Esophagus squamous epithelium (tissue), 5 donors: ENCODE measurements at regions not wholly inside any gene's neighbourhood (a gene's known extent, or its start where the extent isn't known, plus 50 kb on each side); places are given as distances from the start of the nearest gene placed in this dataset.

Experiments
- DNase-seq: peaks from one replicate; lab custom pipeline; 2025; lab: John Stamatoyannopoulos, UW
- H3K27ac ChIP-seq, 4 donors: fragments of 200-600 bp; sonication (generic); one replicate each; pipeline ENCODE4 v1.5.1; 2016 to 2019; ENCODE audit warnings: mild to moderate bottlenecking in 1 of 4
- H3K27me3 ChIP-seq, 4 donors: fragments of 200-600 bp; sonication (generic); 1 replicate in 3 of 4; 2 replicates in 1 of 4; pipeline versions ENCODE4 v1.5.1 to v1.6.0; 2017 to 2021; ENCODE audit warnings: antibody characterized with exemption in 1 of 4
- H3K36me3 ChIP-seq, 3 donors: fragments of 200-600 bp; sonication (generic); one replicate each; pipeline ENCODE4 v1.5.1; 2016 to 2019
- H3K4me1 ChIP-seq, 3 donors: fragments of 200-600 bp; sonication (generic); one replicate each; pipeline ENCODE4 v1.5.1; 2017 to 2019
- H3K4me3 ChIP-seq, 4 donors: fragments of 200-600 bp; sonication (generic); 1 replicate in 3 of 4; 2 replicates in 1 of 4; pipeline ENCODE4 v1.5.1; 2016 to 2019; ENCODE audit warnings: mild to moderate bottlenecking in 2 of 4, moderate library complexity in 1 of 4
- H3K9me3 ChIP-seq, 3 donors: fragments of 200-600 bp; sonication (generic); one replicate each; pipeline ENCODE4 v1.5.1; 2016 to 2019
- CTCF ChIP-seq, 6 experiments: fragments of 450-650 bp in 4 of 6; fragments of 200-600 bp in 2 of 6; sonication (generic) in 2 of 6; IDR thresholded peaks; one replicate each; pipeline ENCODE4 v1.5.1; 2016 to 2019; ENCODE audit warnings: antibody characterized with exemption in 6 of 6, mild to moderate bottlenecking in 4 of 6, moderate library complexity in 4 of 6
- POLR2A ChIP-seq, 4 donors: fragments of 450-650 bp; IDR thresholded peaks; one replicate each; pipeline ENCODE4 v1.6.1; 2017; ENCODE audit warnings: antibody characterized with exemption in 4 of 4, mild to moderate bottlenecking in 4 of 4, moderate library complexity in 3 of 4
- WGBS, 2 donors: methylation state at CpG; one replicate each; pipeline ENCODE4 v1.1.5; 2018; 5-methylcytosine and 5-hydroxymethylcytosine counted together
- intact Hi-C: fragments of 100-400 bp; cut with DNase I; formaldehyde crosslinking; loops from one replicate; pipeline ENCODE4 v1.15.0; 2022
- donor health status: DM: yes; HTN: yes; CAD: no.

GRCh38 chr18:25826823-25827222 is 263.6 kb downstream of the SS18 start:
- H3K4me1 ChIP-seq, result peaks cover 0 to 23% (median 0%) of the 10 kb centered on the region in 3 donors
- H3K9me3 ChIP-seq, result no peaks in the 10 kb centered on the region
- H3K36me3 ChIP-seq, result no peaks in the 10 kb centered on the region
- DNase-seq, result no peak
- no peak overlapping the region for H3K4me3 ChIP-seq
- TF ChIP-seq CTCF (IDR thresholded peaks at IDR 0.05) (no peak), POLR2A (IDR thresholded peaks at IDR 0.05) (no peak)
- H3K27me3 ChIP-seq, result peaks cover 0 to 3% (median 0%) of the 10 kb centered on the region in 4 donors
- intact Hi-C loops, result no loop called here
- H3K27ac ChIP-seq, result no peak overlapping the region
- WGBS, 2 donors, result 67 to 79% methylated on average over 5 of the region's 5 CpGs

GRCh38 chr18:25825979-25826776 is 264.2 kb downstream of the SS18 start:
- no peaks in the 10 kb centered on the region for H3K36me3 ChIP-seq
- intact Hi-C loops, result no loop called here
- TF ChIP-seq POLR2A (IDR thresholded peaks at IDR 0.05) (no peak), CTCF (IDR thresholded peaks at IDR 0.05) (no peak)
- H3K27ac ChIP-seq, result no peak overlapping the region
- H3K4me3 ChIP-seq, result no peak overlapping the region
- peaks cover 0 to 3% (median 0%) of the 10 kb centered on the region in 4 donors for H3K27me3 ChIP-seq
- 82% methylated on average over 4 of the region's 4 CpGs for WGBS, 2 donors
- no peak for DNase-seq
- H3K9me3 ChIP-seq, result no peaks in the 10 kb centered on the region
- peaks cover 0 to 19% (median 0%) of the 10 kb centered on the region in 3 donors for H3K4me1 ChIP-seq

DNA sequence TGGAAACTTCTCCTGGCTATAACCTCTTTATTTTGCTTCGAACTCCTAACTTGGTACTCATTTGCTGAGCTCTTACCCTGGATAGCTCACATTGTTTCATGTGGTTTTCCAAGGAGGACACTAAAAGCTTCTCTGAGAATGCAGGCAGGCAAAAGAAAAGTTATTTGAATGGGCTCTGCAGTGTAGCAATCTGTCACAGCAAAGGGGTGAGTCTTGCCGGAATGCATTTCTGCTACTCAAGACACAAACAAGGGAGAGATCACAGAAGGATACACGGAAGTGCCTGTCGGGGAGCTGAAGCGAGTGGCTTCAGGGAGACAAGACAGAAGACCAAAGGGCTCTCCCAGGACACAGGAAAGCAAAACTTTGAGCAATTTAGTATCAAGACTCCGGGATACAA is 265.4 kb downstream of the SS18 start:
- TF ChIP-seq CTCF (IDR thresholded peaks at IDR 0.05) (no peak), POLR2A (IDR thresholded peaks at IDR 0.05) (no peak)
- DNase-seq, result no peak
- H3K27ac ChIP-seq, result no peak overlapping the region
- no peaks in the 10 kb centered on the region for H3K9me3 ChIP-seq
- WGBS, 2 donors, result 77 to 87% methylated on average over 6 of the region's 6 CpGs
- H3K4me1 ChIP-seq, result peaks cover 0 to 14% (median 0%) of the 10 kb centered on the region in 3 donors
- H3K4me3 ChIP-seq, result no peak overlapping the region
- H3K36me3 ChIP-seq, result no peaks in the 10 kb centered on the region
- peaks cover 0 to 3% (median 0%) of the 10 kb centered on the region in 4 donors for H3K27me3 ChIP-seq
- intact Hi-C loops, result no loop called here

- WGBS, 2 donors, result 56 to 100% methylated on average over 1 of the region's 1 CpG
- TF ChIP-seq CTCF (IDR thresholded peaks at IDR 0.05) (no peak), POLR2A (IDR thresholded peaks at IDR 0.05) (no peak)
- no peak overlapping the region for H3K27ac ChIP-seq
- no peak overlapping the region for H3K4me3 ChIP-seq
- intact Hi-C loops, result no loop called here
- H3K9me3 ChIP-seq, result no peaks in the 10 kb centered on the region
- H3K36me3 ChIP-seq, result no peaks in the 10 kb centered on the region
- DNase-seq, result no peak
- H3K27me3 ChIP-seq, result no peaks in the 10 kb centered on the region
- H3K4me1 ChIP-seq, result no peaks in the 10 kb centered on the region
Observed at GRCh38 chr18:25819746-25820363, 270.6 kb downstream of the SS18 start.

DNA sequence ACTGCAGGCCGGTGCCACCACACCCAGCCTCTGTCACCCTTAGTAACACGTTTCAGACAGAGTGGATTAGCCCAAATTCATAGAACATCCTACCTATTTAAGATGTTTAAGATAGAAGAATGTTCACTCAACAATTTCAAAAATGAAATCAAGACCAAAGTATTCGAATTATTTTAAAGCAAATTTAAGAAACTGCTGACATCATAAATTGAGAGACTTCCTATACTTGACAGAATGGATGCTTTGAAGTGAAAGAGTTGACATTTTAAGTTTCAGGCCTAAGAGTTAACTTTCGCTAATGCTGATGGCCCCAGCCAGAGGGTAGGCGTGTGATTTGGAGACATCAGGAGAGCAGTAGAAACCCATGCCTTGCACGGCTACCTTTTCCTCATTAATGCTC is 271.9 kb downstream of the SS18 start:
- intact Hi-C loops, result no loop called here
- WGBS, 2 donors, result 83 to 89% methylated on average over 6 of the region's 6 CpGs
- no peak for DNase-seq

More for the DNA sequence above, 271.9 kb downstream of the SS18 start:
- Histone ChIP-seq H3K27ac (no peak overlapping the region), H3K36me3 (no peaks in the 10 kb centered on the region), H3K4me1 (no peaks in the 10 kb centered on the region), H3K9me3 (no peaks in the 10 kb centered on the region), H3K4me3 (no peak overlapping the region), H3K27me3 (no peaks in the 10 kb centered on the region)
- TF ChIP-seq CTCF (IDR thresholded peaks at IDR 0.05) (no peak), POLR2A (IDR thresholded peaks at IDR 0.05) (no peak)
